ENCODE measurements at regions not wholly inside any gene's neighbourhood (a gene's known extent, or its start where the extent isn't known, plus 50 kb on each side); places are given as distances from the start of the nearest gene placed in this dataset.

- Histone ChIP-seq H3K27me3 (no peaks in the 10 kb centered on the region), H3K4me3 (no peak overlapping the region), H3K9me3 (no peaks in the 10 kb centered on the region), H3K36me3 (no peaks in the 10 kb centered on the region), H3K4me1 (no peaks in the 10 kb centered on the region), H3K27ac (no peak overlapping the region)
- 40 to 62% methylated on average over 4 of the region's 4 CpGs for WGBS, 2 donors (ENCODE audit: low coverage in 1 of 2)
- in situ Hi-C loops (cut with MboI; ENCODE audit: low pct_ligation_motif_present in 1 of 4, low pct_unique_long_range_greater_than_20kb in 1 of 4, low sequenced_read_pairs in 3 of 4) (no loop called here), intact Hi-C loops (cut with DNase I; ENCODE audit: low total_unique reads) (no loop called here)
- TF ChIP-seq POLR2A (IDR thresholded peaks at IDR 0.05) (no peak), EP300 (IDR thresholded peaks at IDR 0.05; ENCODE audit: low read depth) (no peak), POLR2AphosphoS5 (IDR thresholded peaks at IDR 0.05) (no peak)
- TF ChIP-seq, protein P1, sequence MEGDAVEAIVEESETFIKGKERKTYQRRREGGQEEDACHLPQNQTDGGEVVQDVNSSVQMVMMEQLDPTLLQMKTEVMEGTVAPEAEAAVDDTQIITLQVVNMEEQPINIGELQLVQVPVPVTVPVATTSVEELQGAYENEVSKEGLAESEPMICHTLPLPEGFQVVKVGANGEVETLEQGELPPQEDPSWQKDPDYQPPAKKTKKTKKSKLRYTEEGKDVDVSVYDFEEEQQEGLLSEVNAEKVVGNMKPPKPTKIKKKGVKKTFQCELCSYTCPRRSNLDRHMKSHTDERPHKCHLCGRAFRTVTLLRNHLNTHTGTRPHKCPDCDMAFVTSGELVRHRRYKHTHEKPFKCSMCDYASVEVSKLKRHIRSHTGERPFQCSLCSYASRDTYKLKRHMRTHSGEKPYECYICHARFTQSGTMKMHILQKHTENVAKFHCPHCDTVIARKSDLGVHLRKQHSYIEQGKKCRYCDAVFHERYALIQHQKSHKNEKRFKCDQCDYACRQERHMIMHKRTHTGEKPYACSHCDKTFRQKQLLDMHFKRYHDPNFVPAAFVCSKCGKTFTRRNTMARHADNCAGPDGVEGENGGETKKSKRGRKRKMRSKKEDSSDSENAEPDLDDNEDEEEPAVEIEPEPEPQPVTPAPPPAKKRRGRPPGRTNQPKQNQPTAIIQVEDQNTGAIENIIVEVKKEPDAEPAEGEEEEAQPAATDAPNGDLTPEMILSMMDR (IDR thresholded peaks at IDR 0.05): no peak
- no peak for DNase-seq
Observed at GRCh38 chr5:165834891-165835290, 2329.5 kb downstream of the MAT2B start.

GRCh38 chr5:165836046-165836445 is 2330.6 kb downstream of the MAT2B start:
- H3K9me3 ChIP-seq: no peaks in the 10 kb centered on the region
- no peaks in the 10 kb centered on the region for H3K36me3 ChIP-seq
- TF ChIP-seq, protein P1 (IDR thresholded peaks at IDR 0.05): no peak
- TF ChIP-seq EP300 (IDR thresholded peaks at IDR 0.05; ENCODE audit: low read depth) (no peak), POLR2A (IDR thresholded peaks at IDR 0.05) (no peak), POLR2AphosphoS5 (IDR thresholded peaks at IDR 0.05) (no peak)
- no peaks in the 10 kb centered on the region for H3K4me1 ChIP-seq
- in situ Hi-C loops (cut with MboI; ENCODE audit: low pct_ligation_motif_present in 1 of 4, low pct_unique_long_range_greater_than_20kb in 1 of 4, low sequenced_read_pairs in 3 of 4): no loop called here
- DNase-seq: no peak
- H3K4me3 ChIP-seq: no peak overlapping the region
- intact Hi-C loops (cut with DNase I; ENCODE audit: low total_unique reads): no loop called here
- WGBS, 2 donors (ENCODE audit: low coverage in 1 of 2): 76 to 78% methylated on average over 1 of the region's 1 CpG
- no peaks in the 10 kb centered on the region for H3K27me3 ChIP-seq
- H3K27ac ChIP-seq: no peak overlapping the region

DNA sequence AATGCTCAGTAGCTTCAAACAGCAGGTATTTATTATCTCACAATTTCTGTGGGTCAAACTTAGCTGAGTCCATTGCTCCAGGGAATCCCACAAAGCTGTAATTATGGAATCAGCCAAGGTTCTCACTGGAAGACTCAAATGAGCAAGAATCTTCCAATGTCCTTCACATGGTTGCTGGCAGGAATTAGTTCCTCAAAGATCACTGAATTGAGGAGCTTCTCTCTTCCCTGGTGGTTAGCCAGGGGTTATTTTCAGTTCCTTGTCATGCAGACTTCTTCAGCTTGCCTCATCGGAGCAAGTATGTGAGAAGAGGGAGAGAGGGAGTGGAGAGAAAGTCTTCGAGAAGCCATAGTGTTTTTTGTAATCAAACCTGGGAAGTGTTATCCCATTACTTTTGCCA is 2331.9 kb downstream of the MAT2B start:
- Histone ChIP-seq H3K27ac (no peak overlapping the region), H3K4me1 (no peaks in the 10 kb centered on the region), H3K4me3 (no peak overlapping the region), H3K36me3 (no peaks in the 10 kb centered on the region), H3K27me3 (no peaks in the 10 kb centered on the region), H3K9me3 (no peaks in the 10 kb centered on the region)
- in situ Hi-C loops (cut with MboI; ENCODE audit: low pct_ligation_motif_present in 1 of 4, low pct_unique_long_range_greater_than_20kb in 1 of 4, low sequenced_read_pairs in 3 of 4) (no loop called here), intact Hi-C loops (cut with DNase I; ENCODE audit: low total_unique reads) (no loop called here)
- no peak for DNase-seq
- TF ChIP-seq EP300 (IDR thresholded peaks at IDR 0.05; ENCODE audit: low read depth): no peak
- 70 to 79% methylated on average over 2 of the region's 2 CpGs for WGBS, 2 donors (ENCODE audit: low coverage in 1 of 2)

- in situ Hi-C loops (cut with MboI; ENCODE audit: low pct_ligation_motif_present in 1 of 4, low pct_unique_long_range_greater_than_20kb in 1 of 4, low sequenced_read_pairs in 3 of 4) (no loop called here), intact Hi-C loops (cut with DNase I; ENCODE audit: low total_unique reads) (no loop called here)
- WGBS, 2 donors (ENCODE audit: low coverage in 1 of 2): 46 to 57% methylated on average over 5 of the region's 5 CpGs
- Histone ChIP-seq H3K36me3 (no peaks in the 10 kb centered on the region), H3K4me3 (no peak overlapping the region), H3K9me3 (no peaks in the 10 kb centered on the region), H3K27ac (no peak overlapping the region), H3K27me3 (no peaks in the 10 kb centered on the region), H3K4me1 (no peaks in the 10 kb centered on the region)
- TF ChIP-seq POLR2AphosphoS5 (IDR thresholded peaks at IDR 0.05) (no peak), POLR2A (IDR thresholded peaks at IDR 0.05) (no peak), EP300 (IDR thresholded peaks at IDR 0.05; ENCODE audit: low read depth) (no peak)
- TF ChIP-seq, protein P1 (IDR thresholded peaks at IDR 0.05): no peak
- no peak for DNase-seq
Observed at GRCh38 chr5:165844571-165844970, 2339.2 kb downstream of the MAT2B start.

GRCh38 chr5:165858118-165858517 is 2352.7 kb downstream of the MAT2B start:
- Histone ChIP-seq H3K9me3 (no peaks in the 10 kb centered on the region), H3K27me3 (no peaks in the 10 kb centered on the region), H3K36me3 (no peaks in the 10 kb centered on the region), H3K4me1 (no peaks in the 10 kb centered on the region), H3K4me3 (no peak overlapping the region), H3K27ac (no peak overlapping the region)
- TF ChIP-seq EP300 (IDR thresholded peaks at IDR 0.05; ENCODE audit: low read depth) (no peak), POLR2A (IDR thresholded peaks at IDR 0.05) (no peak), POLR2AphosphoS5 (IDR thresholded peaks at IDR 0.05) (no peak)
- TF ChIP-seq, protein P1 (IDR thresholded peaks at IDR 0.05): no peak
- in situ Hi-C loops (cut with MboI; ENCODE audit: low pct_ligation_motif_present in 1 of 4, low pct_unique_long_range_greater_than_20kb in 1 of 4, low sequenced_read_pairs in 3 of 4) (no loop called here), intact Hi-C loops (cut with DNase I; ENCODE audit: low total_unique reads) (no loop called here)
- DNase-seq: no peak
- 60 to 63% methylated on average over 1 of the region's 1 CpG for WGBS, 2 donors (ENCODE audit: low coverage in 1 of 2)

Measured in transverse colon (tissue), 4 donors.